GM12872 (cell line): ENCODE measurements at regions not wholly inside any gene's neighbourhood (a gene's known extent, or its start where the extent isn't known, plus 50 kb on each side); places are given as distances from the start of the nearest gene placed in this dataset.

Experiments
- TF ChIP-seq, protein P1 (sequence below): IDR thresholded peaks from 3 replicates; pipeline ENCODE4 v1.5.1; 2011; ENCODE audit warnings: low read depth, mild to moderate bottlenecking, low read length, moderate library complexity; ENCODE audit not compliant: insufficient read depth

DNA sequence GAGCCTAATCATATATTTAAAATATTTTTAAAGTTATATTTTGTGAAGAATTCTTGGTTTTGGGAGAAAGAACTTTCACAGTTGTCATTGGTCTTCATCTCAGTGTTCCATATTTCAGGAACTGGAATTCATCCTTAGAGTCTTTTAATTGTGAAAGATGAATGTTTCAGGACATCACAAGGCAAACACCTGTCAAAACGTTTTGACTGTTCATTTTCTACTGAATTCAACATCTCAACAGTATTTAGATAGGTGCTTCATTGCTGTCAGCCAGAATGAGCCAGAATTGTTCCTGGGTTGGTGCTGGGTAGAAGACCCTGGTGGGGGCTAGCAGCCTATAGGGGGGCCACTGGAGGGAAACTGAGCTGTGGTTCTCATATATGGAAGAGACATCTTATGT, 255.1 kb upstream of the CXCR4 start:
- TF ChIP-seq, protein P1, sequence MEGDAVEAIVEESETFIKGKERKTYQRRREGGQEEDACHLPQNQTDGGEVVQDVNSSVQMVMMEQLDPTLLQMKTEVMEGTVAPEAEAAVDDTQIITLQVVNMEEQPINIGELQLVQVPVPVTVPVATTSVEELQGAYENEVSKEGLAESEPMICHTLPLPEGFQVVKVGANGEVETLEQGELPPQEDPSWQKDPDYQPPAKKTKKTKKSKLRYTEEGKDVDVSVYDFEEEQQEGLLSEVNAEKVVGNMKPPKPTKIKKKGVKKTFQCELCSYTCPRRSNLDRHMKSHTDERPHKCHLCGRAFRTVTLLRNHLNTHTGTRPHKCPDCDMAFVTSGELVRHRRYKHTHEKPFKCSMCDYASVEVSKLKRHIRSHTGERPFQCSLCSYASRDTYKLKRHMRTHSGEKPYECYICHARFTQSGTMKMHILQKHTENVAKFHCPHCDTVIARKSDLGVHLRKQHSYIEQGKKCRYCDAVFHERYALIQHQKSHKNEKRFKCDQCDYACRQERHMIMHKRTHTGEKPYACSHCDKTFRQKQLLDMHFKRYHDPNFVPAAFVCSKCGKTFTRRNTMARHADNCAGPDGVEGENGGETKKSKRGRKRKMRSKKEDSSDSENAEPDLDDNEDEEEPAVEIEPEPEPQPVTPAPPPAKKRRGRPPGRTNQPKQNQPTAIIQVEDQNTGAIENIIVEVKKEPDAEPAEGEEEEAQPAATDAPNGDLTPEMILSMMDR, result no peak

GRCh38 chr2:136363900-136364299, 246.0 kb upstream of the CXCR4 start:
- TF ChIP-seq, protein P1, result no peak

- TF ChIP-seq, protein P1, result no peak
Measured at GRCh38 chr2:136363470-136363869, 245.5 kb upstream of the CXCR4 start.

DNA sequence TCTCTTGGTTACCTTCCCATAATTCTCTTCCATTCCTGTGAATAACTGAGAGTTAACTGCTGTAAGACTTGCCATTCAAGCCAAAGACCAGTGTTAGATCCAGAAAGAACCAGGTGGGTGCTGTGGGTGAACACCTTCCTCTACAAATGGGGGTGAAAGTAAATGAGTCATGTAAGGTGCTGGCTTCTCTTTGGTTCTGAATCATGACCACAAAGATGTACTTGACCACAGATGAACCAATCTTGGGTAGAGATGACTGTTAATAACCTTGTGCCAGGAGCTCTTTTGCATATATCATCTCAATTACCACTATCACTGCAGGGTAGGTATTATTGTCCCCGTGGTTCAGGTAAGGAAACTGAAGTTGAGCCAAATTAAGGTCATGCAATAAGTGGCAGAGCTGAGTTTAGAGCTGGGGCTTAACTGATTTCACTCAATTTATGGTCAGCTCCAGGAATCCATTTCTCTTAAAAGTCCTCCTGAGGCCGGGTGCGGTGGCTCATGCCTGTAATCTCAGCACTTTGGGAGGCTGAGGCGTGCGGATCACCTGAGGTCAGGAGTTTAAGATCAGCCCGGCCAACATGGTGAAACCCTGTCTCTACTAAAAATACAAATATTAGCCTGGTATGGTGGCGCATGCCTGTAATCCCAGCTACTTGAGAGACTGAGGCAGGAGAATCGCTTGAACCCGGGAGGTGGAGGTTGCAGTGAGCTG, 244.9 kb upstream of the CXCR4 start:
- TF ChIP-seq, protein P1, result no peak

DNA sequence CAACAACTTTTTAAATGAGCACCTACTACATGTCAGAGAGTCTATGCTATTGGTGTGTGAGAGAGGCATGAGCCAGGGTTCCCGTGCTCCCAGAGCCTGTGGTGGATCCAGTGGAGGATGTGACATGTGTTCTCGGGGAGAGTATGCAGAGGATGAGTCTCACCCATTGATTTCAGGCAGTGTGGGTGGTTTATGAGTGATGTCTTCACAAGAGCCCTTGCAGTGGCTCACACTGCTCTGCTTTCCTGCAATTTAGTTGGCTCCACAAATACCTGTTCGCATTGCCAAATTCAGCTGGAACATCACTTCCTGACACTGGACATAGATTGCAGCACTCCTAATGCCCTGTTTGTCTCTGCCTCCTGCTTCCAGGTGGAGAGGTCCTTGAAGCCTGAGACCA, 243.6 kb upstream of the CXCR4 start:
- TF ChIP-seq, protein P1, result no peak

DNA sequence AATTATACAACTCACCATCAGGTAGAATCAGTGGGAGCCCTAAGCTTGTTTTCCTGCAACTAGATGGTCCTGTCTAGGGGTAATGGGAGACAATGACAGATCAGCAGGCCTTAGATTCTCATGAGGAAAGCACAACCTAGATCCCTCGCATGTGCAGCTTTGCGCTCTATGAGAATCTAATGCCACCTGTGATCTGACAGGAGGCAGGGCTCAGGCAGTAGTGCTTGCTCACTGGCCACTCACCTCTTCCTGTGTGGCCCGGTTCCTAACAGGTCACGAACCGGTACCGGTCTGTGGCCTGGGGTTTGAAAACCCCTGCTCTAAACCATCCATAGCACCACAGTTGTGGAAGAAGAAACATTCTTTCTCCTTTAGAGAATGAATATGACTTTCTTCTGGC, 242.8 kb upstream of the CXCR4 start:
- TF ChIP-seq, protein P1, result no peak

DNA sequence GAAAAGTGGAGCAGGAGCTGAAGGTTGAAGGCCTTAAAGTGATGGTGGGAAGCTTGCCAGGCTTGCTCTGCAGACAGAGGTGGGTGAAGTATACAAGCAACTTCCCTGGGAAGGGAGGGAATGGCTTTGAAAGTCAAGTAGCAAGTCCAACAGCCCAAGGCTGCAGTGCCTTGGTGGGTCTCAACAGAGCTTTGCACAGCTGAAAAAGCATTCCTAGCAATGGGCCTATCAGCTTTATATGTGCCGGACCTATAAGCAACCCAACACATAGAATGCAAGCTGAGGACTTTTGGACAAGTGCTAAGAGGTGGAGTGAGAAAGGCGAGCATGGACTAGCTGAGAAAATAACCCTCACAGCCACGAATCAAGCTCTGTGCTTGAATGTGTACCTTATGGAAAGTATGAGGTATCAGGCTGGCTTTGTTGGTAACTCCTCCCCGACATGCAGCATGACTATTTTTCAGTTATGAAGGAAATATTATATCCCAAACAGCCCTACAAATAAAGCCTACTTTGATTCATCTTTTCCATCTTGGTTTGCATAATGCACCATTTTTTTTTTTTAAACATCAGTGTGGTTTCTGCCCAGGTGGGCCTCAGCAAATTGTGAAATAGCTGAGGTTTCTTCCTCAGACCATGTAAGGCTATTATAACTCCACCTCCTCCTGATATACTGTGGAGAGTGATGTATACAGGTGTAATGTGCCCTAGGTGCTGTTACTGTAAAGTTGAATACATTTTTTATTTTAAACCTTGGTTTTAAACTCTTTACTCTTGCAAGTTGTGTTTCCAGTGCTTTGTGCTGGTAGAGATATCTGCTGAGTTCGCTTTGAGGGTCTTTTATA, 241.4 kb upstream of the CXCR4 start:
- TF ChIP-seq, protein P1, result no peak
